Ascending aorta (tissue), 2 donors: ENCODE measurements at regions not wholly inside any gene's neighbourhood (a gene's known extent, or its start where the extent isn't known, plus 50 kb on each side); places are given as distances from the start of the nearest gene placed in this dataset.
"Not testable (repeated sequence)": the region's sequence is repeated elsewhere in the genome, so short reads cannot be mapped to it uniquely, and the experiment has no call there.

Experiments
- DNase-seq, 2 donors: peaks; one replicate each; pipeline ENCODE4 v3.0.0-alpha.2; 2019; ENCODE audit warnings: low spot score in 2 of 2
- H3K27ac ChIP-seq, 2 donors: fragments of 200-600 bp; sonication (generic); one replicate each; pipeline ENCODE4 v1.5.1; 2016 to 2017; ENCODE audit warnings: mild to moderate bottlenecking in 1 of 2
- H3K27me3 ChIP-seq: fragments of 200-600 bp; sonication (generic); one replicate; pipeline ENCODE4 v1.5.1; 2017
- H3K36me3 ChIP-seq, 2 donors: fragments of 200-600 bp; sonication (generic); one replicate each; pipeline ENCODE4 v1.5.1; 2016
- H3K4me1 ChIP-seq, 2 donors: fragments of 200-600 bp; sonication (generic); one replicate each; pipeline ENCODE4 v1.5.1; 2016 to 2017; ENCODE audit warnings: mild to moderate bottlenecking in 1 of 2
- H3K4me3 ChIP-seq, 2 donors: fragments of 200-600 bp; sonication (generic); one replicate each; pipeline ENCODE4 v1.5.1; 2016 to 2017; ENCODE audit warnings: mild to moderate bottlenecking in 1 of 2
- H3K9me3 ChIP-seq, 2 donors: fragments of 200-600 bp; sonication (generic); one replicate each; pipeline ENCODE4 v1.5.1; 2016
- CTCF ChIP-seq, 3 experiments: fragments of 200-600 bp in 2 of 3; fragments of 450-650 bp in 1 of 3; sonication (generic) in 2 of 3; IDR thresholded peaks; one replicate each; pipeline ENCODE4 v1.5.1; 2016 to 2019; ENCODE audit warnings: antibody characterized with exemption in 3 of 3, mild to moderate bottlenecking in 1 of 3, moderate library complexity in 1 of 3
- intact Hi-C: fragments of 100-400 bp; cut with DNase I; formaldehyde crosslinking; loops from one replicate; pipeline ENCODE4 v1.15.1; 2023

- H3K9me3 ChIP-seq, result no peaks in the 10 kb centered on the region
- H3K27ac ChIP-seq, result no peak overlapping the region
- no peak for TF ChIP-seq CTCF (IDR thresholded peaks at IDR 0.05)
- no peak overlapping the region for H3K4me3 ChIP-seq
- no peaks in the 10 kb centered on the region for H3K36me3 ChIP-seq
- intact Hi-C loops, result no loop called here
- no peaks in the 10 kb centered on the region for H3K27me3 ChIP-seq
- no peak for DNase-seq
- H3K4me1 ChIP-seq, result no peaks in the 10 kb centered on the region
Observed at GRCh38 chr3:164351131-164351530, 727.2 kb downstream of the SI start.

- H3K9me3 ChIP-seq, H3K27ac ChIP-seq, intact Hi-C loops, H3K36me3 ChIP-seq, H3K27me3 ChIP-seq, H3K4me3 ChIP-seq, H3K4me1 ChIP-seq, DNase-seq: not testable (repeated sequence)
Observed at GRCh38 chr3:164342206-164342605, 736.1 kb downstream of the SI start.

- no peak overlapping the region for H3K27ac ChIP-seq
- H3K36me3 ChIP-seq, result no peaks in the 10 kb centered on the region
- H3K9me3 ChIP-seq, result no peaks in the 10 kb centered on the region
- H3K27me3 ChIP-seq, result no peaks in the 10 kb centered on the region
- intact Hi-C loops, result no loop called here
- no peaks in the 10 kb centered on the region for H3K4me1 ChIP-seq
- no peak overlapping the region for H3K4me3 ChIP-seq
- DNase-seq, result no peak
- TF ChIP-seq CTCF (IDR thresholded peaks at IDR 0.05), result no peak
Observed at GRCh38 chr3:164341086-164341485, 737.2 kb downstream of the SI start.

- no peak overlapping the region for H3K4me3 ChIP-seq
- no peak for TF ChIP-seq CTCF (IDR thresholded peaks at IDR 0.05)
- H3K9me3 ChIP-seq, result no peaks in the 10 kb centered on the region
- H3K36me3 ChIP-seq, result no peaks in the 10 kb centered on the region
- no peaks in the 10 kb centered on the region for H3K4me1 ChIP-seq
- intact Hi-C loops, result no loop called here
- no peak for DNase-seq
- H3K27me3 ChIP-seq, result no peaks in the 10 kb centered on the region
- H3K27ac ChIP-seq, result no peak overlapping the region
Observed at GRCh38 chr3:164340273-164340672, 738.0 kb downstream of the SI start.

GRCh38 chr3:164332831-164333802, 745.2 kb downstream of the SI start:
- H3K4me3 ChIP-seq, result no peak overlapping the region
- H3K27me3 ChIP-seq, result no peaks in the 10 kb centered on the region
- DNase-seq, result no peak
- H3K4me1 ChIP-seq, result no peaks in the 10 kb centered on the region
- no peaks in the 10 kb centered on the region for H3K36me3 ChIP-seq
- intact Hi-C loops, result no loop called here
- no peak overlapping the region for H3K27ac ChIP-seq
- H3K9me3 ChIP-seq, result no peaks in the 10 kb centered on the region
- no peak for TF ChIP-seq CTCF (IDR thresholded peaks at IDR 0.05)

GRCh38 chr3:164326714-164327113, 751.6 kb downstream of the SI start:
- intact Hi-C loops, result no loop called here
- Histone ChIP-seq H3K9me3 (no peaks in the 10 kb centered on the region), H3K27ac (no peak overlapping the region), H3K4me3 (no peak overlapping the region), H3K36me3 (no peaks in the 10 kb centered on the region), H3K4me1 (no peaks in the 10 kb centered on the region), H3K27me3 (no peaks in the 10 kb centered on the region)
- TF ChIP-seq CTCF (IDR thresholded peaks at IDR 0.05), result no peak
- DNase-seq, result no peak
